ENCODE measurements at regions not wholly inside any gene's neighbourhood (a gene's known extent, or its start where the extent isn't known, plus 50 kb on each side); places are given as distances from the start of the nearest gene placed in this dataset.

DNA sequence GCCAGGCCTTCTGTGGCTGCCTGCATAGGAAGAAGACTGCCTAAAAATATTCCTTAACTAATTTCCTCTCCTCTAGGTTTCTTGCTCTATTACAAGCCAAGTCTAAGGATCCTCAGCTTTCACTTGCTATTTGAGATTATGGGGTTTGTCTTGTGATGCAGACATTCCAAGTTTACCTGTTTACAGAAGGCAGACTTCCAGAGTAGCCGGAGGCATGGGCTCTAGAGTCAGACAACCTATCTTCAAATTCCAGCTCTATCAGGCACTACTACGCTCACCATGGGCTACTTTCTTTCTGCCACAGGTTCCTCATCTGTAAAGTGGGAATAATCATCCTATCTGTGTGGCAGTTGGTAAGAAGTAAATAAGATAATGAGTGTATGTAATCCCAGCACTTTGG is 95.6 kb upstream of the BCL6 start:
- TF ChIP-seq POLR2A (IDR thresholded peaks at IDR 0.05) = no peak
- TF ChIP-seq, protein P1, sequence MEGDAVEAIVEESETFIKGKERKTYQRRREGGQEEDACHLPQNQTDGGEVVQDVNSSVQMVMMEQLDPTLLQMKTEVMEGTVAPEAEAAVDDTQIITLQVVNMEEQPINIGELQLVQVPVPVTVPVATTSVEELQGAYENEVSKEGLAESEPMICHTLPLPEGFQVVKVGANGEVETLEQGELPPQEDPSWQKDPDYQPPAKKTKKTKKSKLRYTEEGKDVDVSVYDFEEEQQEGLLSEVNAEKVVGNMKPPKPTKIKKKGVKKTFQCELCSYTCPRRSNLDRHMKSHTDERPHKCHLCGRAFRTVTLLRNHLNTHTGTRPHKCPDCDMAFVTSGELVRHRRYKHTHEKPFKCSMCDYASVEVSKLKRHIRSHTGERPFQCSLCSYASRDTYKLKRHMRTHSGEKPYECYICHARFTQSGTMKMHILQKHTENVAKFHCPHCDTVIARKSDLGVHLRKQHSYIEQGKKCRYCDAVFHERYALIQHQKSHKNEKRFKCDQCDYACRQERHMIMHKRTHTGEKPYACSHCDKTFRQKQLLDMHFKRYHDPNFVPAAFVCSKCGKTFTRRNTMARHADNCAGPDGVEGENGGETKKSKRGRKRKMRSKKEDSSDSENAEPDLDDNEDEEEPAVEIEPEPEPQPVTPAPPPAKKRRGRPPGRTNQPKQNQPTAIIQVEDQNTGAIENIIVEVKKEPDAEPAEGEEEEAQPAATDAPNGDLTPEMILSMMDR (IDR thresholded peaks at IDR 0.05) = no peak
